Peyer's patch (tissue), 4 donors: ENCODE measurements at regions not wholly inside any gene's neighbourhood (a gene's known extent, or its start where the extent isn't known, plus 50 kb on each side); places are given as distances from the start of the nearest gene placed in this dataset.
A peak's percentile ranks its signal among the peaks of the same experiment; 100 is the strongest.

Source experiments
- DNase-seq, 3 donors: peaks; one replicate each; pipeline ENCODE4 v3.0.0-alpha.2; 2017 to 2019
- H3K27ac ChIP-seq, 4 donors: fragments of 200-600 bp; sonication (generic); one replicate each; pipeline ENCODE4 v1.5.1; 2016 to 2019
- H3K27me3 ChIP-seq, 2 donors: fragments of 200-600 bp; sonication (generic); one replicate each; pipeline ENCODE4 v1.5.1; 2019
- H3K36me3 ChIP-seq, 3 donors: fragments of 200-600 bp; sonication (generic); one replicate each; pipeline ENCODE4 v1.5.1; 2016 to 2019
- H3K4me1 ChIP-seq, 4 donors: fragments of 200-600 bp; sonication (generic); one replicate each; pipeline ENCODE4 v1.5.1; 2016 to 2019
- H3K4me3 ChIP-seq, 4 donors: fragments of 200-600 bp; sonication (generic); 1 replicate in 3 of 4; 2 replicates in 1 of 4; pipeline ENCODE4 v1.5.1; 2016 to 2019; ENCODE audit warnings: mild to moderate bottlenecking in 1 of 4
- H3K9me3 ChIP-seq, 4 donors: fragments of 200-600 bp; sonication (generic); one replicate each; pipeline ENCODE4 v1.5.1; 2016 to 2019; ENCODE audit warnings: mild to moderate bottlenecking in 1 of 4
- CTCF ChIP-seq, 6 experiments: fragments of 450-650 bp in 4 of 6; fragments of 200-600 bp in 2 of 6; sonication (generic) in 1 of 6; IDR thresholded peaks; one replicate each; pipeline ENCODE4 v1.5.1; 2017 to 2019; ENCODE audit warnings: antibody characterized with exemption in 6 of 6, mild to moderate bottlenecking in 3 of 6, moderate library complexity in 1 of 6
- POLR2A ChIP-seq, 2 donors: fragments of 450-650 bp; IDR thresholded peaks; one replicate each; pipeline ENCODE4 v1.5.1; 2017; ENCODE audit warnings: antibody characterized with exemption in 2 of 2, mild to moderate bottlenecking in 2 of 2, moderate library complexity in 2 of 2

GRCh38 chr5:107310181-107310580 lies 360.6 kb downstream of the EFNA5 start:
- H3K4me1 ChIP-seq: no peaks in the 10 kb centered on the region
- no peaks in the 10 kb centered on the region for H3K36me3 ChIP-seq
- peaks cover 0 to 3% (median 0%) of the 10 kb centered on the region in 4 donors for H3K9me3 ChIP-seq
- DNase-seq: no peak
- TF ChIP-seq POLR2A (IDR thresholded peaks at IDR 0.05): no peak
- TF ChIP-seq CTCF (IDR thresholded peaks at IDR 0.05): no peak
- no peak overlapping the region for H3K4me3 ChIP-seq
- H3K27ac ChIP-seq: no peak overlapping the region
- no peaks in the 10 kb centered on the region for H3K27me3 ChIP-seq

- Histone ChIP-seq H3K27ac (no peak overlapping the region), H3K9me3 (no peaks in the 10 kb centered on the region), H3K27me3 (no peaks in the 10 kb centered on the region), H3K36me3 (no peaks in the 10 kb centered on the region), H3K4me3 (no peak overlapping the region), H3K4me1 (no peaks in the 10 kb centered on the region)
- peak in 1 of 6 experiments; percentile 12 for TF ChIP-seq CTCF (IDR thresholded peaks at IDR 0.05)
- TF ChIP-seq POLR2A (IDR thresholded peaks at IDR 0.05): no peak
- DNase-seq: no peak
Measured at GRCh38 chr5:107306594-107306993, 364.1 kb downstream of the EFNA5 start.

GRCh38 chr5:107306002-107306401 lies 364.7 kb downstream of the EFNA5 start:
- H3K27me3 ChIP-seq: no peaks in the 10 kb centered on the region
- H3K9me3 ChIP-seq: no peaks in the 10 kb centered on the region
- DNase-seq: no peak
- no peak overlapping the region for H3K27ac ChIP-seq
- H3K36me3 ChIP-seq: no peaks in the 10 kb centered on the region
- H3K4me3 ChIP-seq: no peak overlapping the region
- no peaks in the 10 kb centered on the region for H3K4me1 ChIP-seq
- TF ChIP-seq POLR2A (IDR thresholded peaks at IDR 0.05): no peak
- TF ChIP-seq CTCF (IDR thresholded peaks at IDR 0.05): no peak

GRCh38 chr5:107304684-107305083 lies 366.1 kb downstream of the EFNA5 start:
- H3K4me3 ChIP-seq: no peak overlapping the region
- DNase-seq: no peak
- TF ChIP-seq POLR2A (IDR thresholded peaks at IDR 0.05) (no peak), CTCF (IDR thresholded peaks at IDR 0.05) (no peak)
- no peaks in the 10 kb centered on the region for H3K27me3 ChIP-seq
- H3K4me1 ChIP-seq: no peaks in the 10 kb centered on the region
- no peaks in the 10 kb centered on the region for H3K9me3 ChIP-seq
- no peaks in the 10 kb centered on the region for H3K36me3 ChIP-seq
- H3K27ac ChIP-seq: no peak overlapping the region

- Histone ChIP-seq H3K36me3 (no peaks in the 10 kb centered on the region), H3K4me3 (no peak overlapping the region), H3K27ac (no peak overlapping the region), H3K27me3 (no peaks in the 10 kb centered on the region), H3K4me1 (no peaks in the 10 kb centered on the region), H3K9me3 (no peaks in the 10 kb centered on the region)
- DNase-seq: no peak
- TF ChIP-seq CTCF (IDR thresholded peaks at IDR 0.05) (no peak), POLR2A (IDR thresholded peaks at IDR 0.05) (no peak)
Measured at GRCh38 chr5:107303171-107303968, 367.4 kb downstream of the EFNA5 start.
